ENCODE measurements at regions not wholly inside any gene's neighbourhood (a gene's known extent, or its start where the extent isn't known, plus 50 kb on each side); places are given as distances from the start of the nearest gene placed in this dataset.

- DNase-seq (ENCODE audit: low read depth, low spot score), result no peak
- TF ChIP-seq SUZ12 (IDR thresholded peaks at IDR 0.05; ENCODE audit: extremely low read depth, insufficient read depth, insufficient read length) (no peak), YY1 (IDR thresholded peaks at IDR 0.05; ENCODE audit: insufficient read depth, insufficient read length) (no peak), ZNF274 (IDR thresholded peaks at IDR 0.05; ENCODE audit: low read depth, low read length) (no peak)
- Histone ChIP-seq H3K9me3 (ENCODE audit: insufficient read depth, low read length) (no peaks in the 10 kb centered on the region), H3K4me1 (ENCODE audit: insufficient read depth, insufficient read length) (no peaks in the 10 kb centered on the region), H3K9ac (ENCODE audit: insufficient read length, low read depth) (no peak overlapping the region), H3K4me3 (ENCODE audit: insufficient read length, low read depth) (no peak overlapping the region), H3K27me3 (ENCODE audit: insufficient read depth, insufficient read length) (no peaks in the 10 kb centered on the region), H3K36me3 (ENCODE audit: insufficient read depth, insufficient read length, low read length) (no peaks in the 10 kb centered on the region)
Measured at GRCh38 chr5:61647672-61648071, 315.6 kb downstream of the ZSWIM6 start.

GRCh38 chr5:61649231-61649630 is 317.2 kb downstream of the ZSWIM6 start:
- TF ChIP-seq SUZ12 (IDR thresholded peaks at IDR 0.05; ENCODE audit: extremely low read depth, insufficient read depth, insufficient read length) (no peak), ZNF274 (IDR thresholded peaks at IDR 0.05; ENCODE audit: low read depth, low read length) (no peak), YY1 (IDR thresholded peaks at IDR 0.05; ENCODE audit: insufficient read depth, insufficient read length) (no peak)
- H3K36me3 ChIP-seq (ENCODE audit: insufficient read depth, insufficient read length, low read length), result no peaks in the 10 kb centered on the region
- H3K4me3 ChIP-seq (ENCODE audit: insufficient read length, low read depth), result no peak overlapping the region
- H3K4me1 ChIP-seq (ENCODE audit: insufficient read depth, insufficient read length), result no peaks in the 10 kb centered on the region
- H3K9me3 ChIP-seq (ENCODE audit: insufficient read depth, low read length), result no peaks in the 10 kb centered on the region
- no peak overlapping the region for H3K9ac ChIP-seq (ENCODE audit: insufficient read length, low read depth)
- no peak for DNase-seq (ENCODE audit: low read depth, low spot score)
- no peaks in the 10 kb centered on the region for H3K27me3 ChIP-seq (ENCODE audit: insufficient read depth, insufficient read length)

- H3K4me3 ChIP-seq (ENCODE audit: insufficient read length, low read depth), result no peak overlapping the region
- H3K9ac ChIP-seq (ENCODE audit: insufficient read length, low read depth), result no peak overlapping the region
- H3K4me1 ChIP-seq (ENCODE audit: insufficient read depth, insufficient read length), result no peaks in the 10 kb centered on the region
- H3K27me3 ChIP-seq (ENCODE audit: insufficient read depth, insufficient read length), result no peaks in the 10 kb centered on the region
- DNase-seq (ENCODE audit: low read depth, low spot score), result no peak
- H3K36me3 ChIP-seq (ENCODE audit: insufficient read depth, insufficient read length, low read length), result no peaks in the 10 kb centered on the region
- no peaks in the 10 kb centered on the region for H3K9me3 ChIP-seq (ENCODE audit: insufficient read depth, low read length)
- no peak for TF ChIP-seq SUZ12 (IDR thresholded peaks at IDR 0.05; ENCODE audit: extremely low read depth, insufficient read depth, insufficient read length)
- no peak for TF ChIP-seq ZNF274 (IDR thresholded peaks at IDR 0.05; ENCODE audit: low read depth, low read length)
- no peak for TF ChIP-seq YY1 (IDR thresholded peaks at IDR 0.05; ENCODE audit: insufficient read depth, insufficient read length)
Measured at GRCh38 chr5:61649971-61650370, 317.9 kb downstream of the ZSWIM6 start.

- Histone ChIP-seq H3K9me3 (ENCODE audit: insufficient read depth, low read length) (no peaks in the 10 kb centered on the region), H3K4me3 (ENCODE audit: insufficient read length, low read depth) (no peak overlapping the region), H3K36me3 (ENCODE audit: insufficient read depth, insufficient read length, low read length) (no peaks in the 10 kb centered on the region), H3K27me3 (ENCODE audit: insufficient read depth, insufficient read length) (no peaks in the 10 kb centered on the region), H3K4me1 (ENCODE audit: insufficient read depth, insufficient read length) (no peaks in the 10 kb centered on the region), H3K9ac (ENCODE audit: insufficient read length, low read depth) (no peak overlapping the region)
- no peak for TF ChIP-seq YY1 (IDR thresholded peaks at IDR 0.05; ENCODE audit: insufficient read depth, insufficient read length)
- TF ChIP-seq SUZ12 (IDR thresholded peaks at IDR 0.05; ENCODE audit: extremely low read depth, insufficient read depth, insufficient read length), result no peak
- TF ChIP-seq ZNF274 (IDR thresholded peaks at IDR 0.05; ENCODE audit: low read depth, low read length), result no peak
- no peak for DNase-seq (ENCODE audit: low read depth, low spot score)
Measured at GRCh38 chr5:61650661-61651060, 318.6 kb downstream of the ZSWIM6 start.

GRCh38 chr5:61651195-61651594 is 319.1 kb downstream of the ZSWIM6 start:
- no peaks in the 10 kb centered on the region for H3K36me3 ChIP-seq (ENCODE audit: insufficient read depth, insufficient read length, low read length)

GRCh38 chr5:61652916-61653315 is 320.9 kb downstream of the ZSWIM6 start:
- Histone ChIP-seq H3K4me1 (ENCODE audit: insufficient read depth, insufficient read length) (no peaks in the 10 kb centered on the region), H3K4me3 (ENCODE audit: insufficient read length, low read depth) (no peak overlapping the region), H3K9me3 (ENCODE audit: insufficient read depth, low read length) (no peaks in the 10 kb centered on the region), H3K36me3 (ENCODE audit: insufficient read depth, insufficient read length, low read length) (no peaks in the 10 kb centered on the region), H3K27me3 (ENCODE audit: insufficient read depth, insufficient read length) (no peaks in the 10 kb centered on the region), H3K9ac (ENCODE audit: insufficient read length, low read depth) (no peak overlapping the region)
- no peak for TF ChIP-seq SUZ12 (IDR thresholded peaks at IDR 0.05; ENCODE audit: extremely low read depth, insufficient read depth, insufficient read length)
- TF ChIP-seq YY1 (IDR thresholded peaks at IDR 0.05; ENCODE audit: insufficient read depth, insufficient read length), result no peak
- TF ChIP-seq ZNF274 (IDR thresholded peaks at IDR 0.05; ENCODE audit: low read depth, low read length), result no peak
- no peak for DNase-seq (ENCODE audit: low read depth, low spot score)

More at GRCh38 chr5:61651195-61651594, 319.1 kb downstream of the ZSWIM6 start:
- no peak for DNase-seq (ENCODE audit: low read depth, low spot score)
- H3K9ac ChIP-seq (ENCODE audit: insufficient read length, low read depth), result no peak overlapping the region
- H3K4me1 ChIP-seq (ENCODE audit: insufficient read depth, insufficient read length), result no peaks in the 10 kb centered on the region
- H3K4me3 ChIP-seq (ENCODE audit: insufficient read length, low read depth), result no peak overlapping the region
- no peaks in the 10 kb centered on the region for H3K27me3 ChIP-seq (ENCODE audit: insufficient read depth, insufficient read length)
- TF ChIP-seq SUZ12 (IDR thresholded peaks at IDR 0.05; ENCODE audit: extremely low read depth, insufficient read depth, insufficient read length) (no peak), ZNF274 (IDR thresholded peaks at IDR 0.05; ENCODE audit: low read depth, low read length) (no peak), YY1 (IDR thresholded peaks at IDR 0.05; ENCODE audit: insufficient read depth, insufficient read length) (no peak)
- no peaks in the 10 kb centered on the region for H3K9me3 ChIP-seq (ENCODE audit: insufficient read depth, low read length)

GRCh38 chr5:61653807-61654580 is 321.9 kb downstream of the ZSWIM6 start:
- H3K4me3 ChIP-seq (ENCODE audit: insufficient read length, low read depth), result no peak overlapping the region
- H3K36me3 ChIP-seq (ENCODE audit: insufficient read depth, insufficient read length, low read length), result no peaks in the 10 kb centered on the region
- no peaks in the 10 kb centered on the region for H3K4me1 ChIP-seq (ENCODE audit: insufficient read depth, insufficient read length)
- no peak overlapping the region for H3K9ac ChIP-seq (ENCODE audit: insufficient read length, low read depth)
- no peak for DNase-seq (ENCODE audit: low read depth, low spot score)
- H3K9me3 ChIP-seq (ENCODE audit: insufficient read depth, low read length), result no peaks in the 10 kb centered on the region
- no peaks in the 10 kb centered on the region for H3K27me3 ChIP-seq (ENCODE audit: insufficient read depth, insufficient read length)
- TF ChIP-seq ZNF274 (IDR thresholded peaks at IDR 0.05; ENCODE audit: low read depth, low read length), result no peak
- no peak for TF ChIP-seq YY1 (IDR thresholded peaks at IDR 0.05; ENCODE audit: insufficient read depth, insufficient read length)
- TF ChIP-seq SUZ12 (IDR thresholded peaks at IDR 0.05; ENCODE audit: extremely low read depth, insufficient read depth, insufficient read length), result no peak

All from NT2/D1 (cell line).